Daoy (cell line): ENCODE measurements at regions not wholly inside any gene's neighbourhood (a gene's known extent, or its start where the extent isn't known, plus 50 kb on each side); places are given as distances from the start of the nearest gene placed in this dataset.

ENCODE experiments used
- DNase-seq: peaks from one replicate; pipeline ENCODE4 v3.0.0-alpha.2; 2015; ENCODE audit warnings: low read depth

DNA sequence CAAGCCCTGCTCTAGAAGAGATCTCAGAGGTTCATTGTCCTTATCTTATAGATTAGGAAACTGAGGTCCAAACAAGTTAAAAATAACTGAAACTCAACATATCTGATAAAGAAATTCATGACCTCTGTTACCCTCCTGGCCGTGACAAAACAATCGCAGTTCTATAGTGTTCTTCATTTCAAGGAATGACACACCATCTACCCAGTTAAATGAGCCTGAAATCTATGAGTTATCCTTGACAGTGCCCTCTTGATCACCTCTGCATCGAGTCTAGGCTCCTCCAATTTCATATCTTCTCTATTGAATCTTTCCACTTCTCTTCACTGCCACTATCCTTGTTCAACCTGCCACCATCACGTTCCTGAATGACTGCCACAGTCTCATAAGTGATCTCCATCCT is 325.3 kb upstream of the TEX13C start:
- DNase-seq = no peak

DNA sequence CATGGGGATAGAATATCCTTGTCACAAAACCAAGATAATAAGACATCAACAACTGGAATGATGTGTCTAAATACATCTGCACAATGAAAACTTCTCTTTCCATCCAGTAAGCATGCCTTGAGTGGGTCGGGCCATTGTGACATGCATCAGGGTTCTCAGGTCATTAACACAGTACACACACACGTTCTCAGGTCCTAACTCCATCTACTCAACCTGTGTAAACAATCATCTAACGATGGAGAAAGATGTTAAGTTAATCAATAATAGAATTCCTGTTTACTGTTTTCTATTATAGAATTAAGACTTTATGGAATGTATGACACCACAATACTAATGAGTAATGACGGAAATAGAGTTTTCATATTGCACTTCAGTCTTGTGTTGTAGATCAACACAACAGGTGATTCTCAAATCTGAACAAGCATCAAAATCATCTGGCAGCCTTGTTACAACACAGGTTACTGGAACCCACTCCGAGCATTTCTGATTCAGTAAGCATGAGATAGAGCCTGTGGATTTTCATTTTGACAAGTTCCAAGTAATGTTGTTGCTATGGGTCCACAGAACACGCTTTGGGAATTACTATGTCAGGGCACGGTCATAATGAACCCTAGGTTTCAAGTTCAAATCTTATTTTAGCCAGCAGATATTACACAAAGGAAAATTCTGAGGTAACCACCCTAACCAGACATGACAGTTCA is 315.8 kb upstream of the TEX13C start:
- no peak for DNase-seq

DNA sequence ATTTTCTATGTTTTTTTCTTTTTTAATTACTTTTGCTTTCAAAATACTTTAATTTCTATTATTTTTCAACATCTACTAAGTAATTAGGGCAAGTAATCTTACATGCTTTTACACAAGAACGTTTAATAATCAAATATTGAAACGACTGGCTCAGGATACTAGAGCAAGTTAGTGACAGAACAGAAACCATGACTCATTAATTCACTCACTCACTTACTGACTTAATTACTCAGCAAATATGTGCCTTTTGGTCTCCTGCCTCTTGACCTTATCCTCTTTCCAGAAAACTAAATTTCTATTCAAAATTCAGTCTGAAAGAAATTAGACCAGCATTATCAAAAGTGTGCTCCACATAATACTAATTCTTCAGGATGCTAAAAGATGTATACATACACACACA is 314.9 kb upstream of the TEX13C start:
- DNase-seq = peak; percentile 0

DNA sequence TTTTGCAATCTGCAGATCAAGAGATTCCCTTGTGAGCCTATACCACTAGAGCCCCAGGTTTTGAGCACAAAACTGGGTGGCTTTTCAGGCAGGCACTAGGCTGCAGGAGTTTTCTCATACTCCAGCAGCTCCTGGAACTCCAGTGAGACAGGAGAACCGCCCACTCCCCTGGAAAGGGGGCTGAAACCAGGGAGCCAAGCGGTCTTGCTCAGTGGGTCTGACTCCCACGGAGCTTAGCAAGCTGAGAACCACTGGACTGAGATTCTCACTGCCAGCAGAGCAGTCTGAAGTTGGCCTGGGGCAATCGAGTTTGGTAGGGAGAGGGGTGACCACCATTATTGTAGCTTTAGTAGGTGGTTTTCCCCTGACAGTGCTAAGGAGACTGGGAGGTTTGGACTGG is 313.8 kb upstream of the TEX13C start:
- DNase-seq = no peak

DNA sequence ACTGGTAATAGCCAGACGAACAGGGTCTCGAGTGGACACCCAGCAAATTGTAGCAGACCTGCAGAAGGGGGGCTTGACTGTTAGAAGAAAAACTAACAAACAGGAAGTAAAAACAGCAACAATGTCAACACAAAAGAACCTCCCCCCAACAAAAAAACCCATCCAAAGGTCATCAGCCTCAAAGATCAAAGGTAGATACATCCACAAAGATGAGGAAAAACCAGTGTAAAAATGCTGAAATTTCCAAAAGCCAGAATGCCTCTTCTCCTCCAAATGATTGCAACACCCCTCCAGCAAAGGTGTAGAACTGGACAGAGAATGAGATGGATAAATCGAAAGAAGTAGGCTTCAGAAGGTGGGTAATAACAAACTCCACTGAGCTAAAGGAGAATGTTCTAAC is 313.0 kb upstream of the TEX13C start:
- no peak for DNase-seq

DNA sequence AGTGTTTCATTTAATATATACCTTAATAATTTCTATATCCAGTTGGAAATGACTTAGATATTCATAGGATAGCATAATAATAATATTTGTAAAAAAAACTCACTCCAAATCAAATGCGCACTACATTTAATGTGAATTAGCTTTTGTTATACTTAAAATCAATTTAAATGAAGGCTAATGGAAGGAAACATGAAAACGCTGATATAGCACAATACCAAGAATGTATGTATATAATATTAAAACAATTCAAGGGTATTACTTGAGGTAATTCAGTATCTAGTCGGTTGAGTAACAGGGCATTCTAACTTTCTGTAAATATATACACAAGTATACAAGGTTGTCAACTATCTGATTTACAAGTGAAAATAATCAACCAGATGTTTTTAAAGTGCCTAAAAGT is 307.1 kb upstream of the TEX13C start:
- DNase-seq = no peak

DNA sequence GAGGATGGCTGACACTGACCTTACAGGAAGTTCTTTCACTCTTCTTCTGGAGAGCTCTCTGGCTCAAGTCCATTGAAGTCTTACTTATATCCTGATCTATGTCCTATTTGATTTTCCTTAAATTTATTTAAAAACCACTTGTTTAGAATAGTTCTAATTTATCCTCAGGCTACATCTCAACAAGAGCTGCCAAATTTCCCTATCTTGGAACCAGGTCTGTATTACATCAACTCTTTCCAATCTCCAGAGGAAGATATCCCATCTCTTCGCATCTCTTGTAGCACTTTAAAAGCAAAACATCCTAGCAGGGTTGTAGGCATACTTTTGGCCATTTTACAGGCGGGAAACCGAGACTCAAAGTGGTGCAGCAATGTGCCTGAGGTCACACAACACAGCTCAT is 290.5 kb upstream of the TEX13C start:
- DNase-seq = no peak
